Gastrocnemius medialis (tissue), 4 donors: ENCODE measurements at regions not wholly inside any gene's neighbourhood (a gene's known extent, or its start where the extent isn't known, plus 50 kb on each side); places are given as distances from the start of the nearest gene placed in this dataset.
A peak's percentile ranks its signal among the peaks of the same experiment; 100 is the strongest.

Experiments
- ATAC-seq, 2 donors: fragments of 150-250 bp; one replicate each; pipeline ENCODE4 v1.9.1; 2016
- DNase-seq, 2 donors: peaks; one replicate each; pipeline ENCODE4 v3.0.0-alpha.2; 2019
- H3K27ac ChIP-seq, 4 donors: fragments of 200-600 bp; sonication (generic); 1 replicate in 1 of 4; 2 replicates in 3 of 4; pipeline ENCODE4 v1.5.1; 2016 to 2018; ENCODE audit warnings: mild to moderate bottlenecking in 2 of 4, moderate library complexity in 1 of 4
- H3K27me3 ChIP-seq, 3 donors: fragments of 200-600 bp; sonication (generic) in 2 of 3; 1 replicate in 1 of 3; 2 replicates in 2 of 3; pipeline versions ENCODE4 v1.5.1 to v1.6.0; 2016 to 2019; ENCODE audit warnings: mild to moderate bottlenecking in 1 of 3, moderate library complexity in 1 of 3
- H3K36me3 ChIP-seq, 2 donors: fragments of 200-600 bp; sonication (generic) in 1 of 2; one replicate each; pipeline ENCODE4 v1.5.1; 2017 to 2018
- H3K4me1 ChIP-seq, 2 donors: fragments of 200-600 bp; sonication (generic) in 1 of 2; one replicate each; pipeline ENCODE4 v1.5.1; 2016 to 2017; ENCODE audit warnings: mild to moderate bottlenecking in 2 of 2
- H3K4me3 ChIP-seq, 4 donors: fragments of 200-600 bp; sonication (generic) in 3 of 4; 1 replicate in 1 of 4; 2 replicates in 3 of 4; pipeline ENCODE4 v1.5.1; 2016 to 2019; ENCODE audit warnings: mild to moderate bottlenecking in 2 of 4
- H3K9me3 ChIP-seq, 3 donors: fragments of 200-600 bp; sonication (generic) in 2 of 3; 1 replicate in 1 of 3; 2 replicates in 2 of 3; pipeline ENCODE4 v1.5.1; 2016 to 2019
- CTCF ChIP-seq, 5 experiments: fragments of 450-650 bp in 3 of 5; fragments of 200-600 bp in 2 of 5; sonication (generic) in 2 of 5; IDR thresholded peaks in 4 of 5; conservative IDR thresholded peaks in 1 of 5; 1 replicate in 4 of 5; 2 replicates in 1 of 5; pipeline ENCODE4 v1.5.1; 2016 to 2019; ENCODE audit warnings: antibody characterized with exemption in 5 of 5, mild to moderate bottlenecking in 3 of 5, moderate library complexity in 3 of 5
- POLR2A ChIP-seq, 2 donors: fragments of 450-650 bp; IDR thresholded peaks; one replicate each; pipeline ENCODE4 v1.6.1; 2017; ENCODE audit warnings: antibody characterized with exemption in 2 of 2, mild to moderate bottlenecking in 2 of 2, moderate library complexity in 2 of 2
- in situ Hi-C, 4 donors: fragments of 200-750 bp; cut with MboI; loops; one replicate each; pipeline versions ENCODE4 v1.15.0 to v1.8.0; 2017; ENCODE audit warnings: low sequenced_read_pairs in 4 of 4
- intact Hi-C: fragments of 100-400 bp; cut with DNase I; formaldehyde crosslinking; loops from one replicate; pipeline ENCODE4 v1.15.1; 2023; ENCODE audit warnings: low total_unique reads

DNA sequence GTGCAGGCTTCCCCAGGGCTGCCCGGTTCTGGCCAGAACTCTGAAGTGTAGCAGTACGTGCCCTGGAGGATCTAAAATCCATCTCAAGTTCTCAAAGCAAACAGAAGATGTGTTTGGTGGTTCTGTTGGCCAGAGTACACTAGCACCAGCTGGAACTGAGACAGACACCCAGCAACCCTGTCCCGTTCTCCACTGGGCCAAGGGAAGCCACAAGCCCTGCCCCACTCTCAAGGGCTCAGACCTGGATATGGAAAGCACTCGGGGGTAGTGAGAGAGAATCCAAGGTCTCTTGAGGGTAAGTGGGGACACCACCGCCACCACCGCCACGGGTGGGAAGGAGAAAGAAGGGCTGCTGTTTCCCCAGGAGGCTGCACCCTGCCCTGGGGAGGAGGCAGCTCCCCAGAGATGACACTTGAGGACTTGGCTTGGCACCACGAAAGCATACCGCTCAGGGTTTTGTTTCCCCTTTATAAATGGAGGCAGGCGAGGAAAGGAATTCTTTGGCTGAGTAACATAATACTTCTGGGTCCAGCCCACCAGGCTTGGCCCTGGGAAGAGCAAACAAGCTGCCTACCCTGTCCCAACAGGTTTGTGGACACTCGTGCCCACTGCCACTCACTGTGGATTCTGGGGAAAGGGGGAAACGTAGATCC is 56.1 kb upstream of the POU2AF1 start:
- Histone ChIP-seq H3K27me3 (no peaks in the 10 kb centered on the region), H3K4me3 (no peak overlapping the region), H3K9me3 (no peaks in the 10 kb centered on the region), H3K27ac (no peak overlapping the region), H3K36me3 (no peaks in the 10 kb centered on the region), H3K4me1 (peaks cover 4 to 8% of the 10 kb centered on the region in 2 donors)
- in situ Hi-C loops: no loop called here
- DNase-seq: no peak
- no peak for ATAC-seq
- intact Hi-C loops: no loop called here
- no peak for TF ChIP-seq CTCF (IDR thresholded peaks at IDR 0.05 in 4 of 5, conservative IDR thresholded peaks at IDR 0.05 in 1 of 5)
- no peak for TF ChIP-seq POLR2A (IDR thresholded peaks at IDR 0.05)

DNA sequence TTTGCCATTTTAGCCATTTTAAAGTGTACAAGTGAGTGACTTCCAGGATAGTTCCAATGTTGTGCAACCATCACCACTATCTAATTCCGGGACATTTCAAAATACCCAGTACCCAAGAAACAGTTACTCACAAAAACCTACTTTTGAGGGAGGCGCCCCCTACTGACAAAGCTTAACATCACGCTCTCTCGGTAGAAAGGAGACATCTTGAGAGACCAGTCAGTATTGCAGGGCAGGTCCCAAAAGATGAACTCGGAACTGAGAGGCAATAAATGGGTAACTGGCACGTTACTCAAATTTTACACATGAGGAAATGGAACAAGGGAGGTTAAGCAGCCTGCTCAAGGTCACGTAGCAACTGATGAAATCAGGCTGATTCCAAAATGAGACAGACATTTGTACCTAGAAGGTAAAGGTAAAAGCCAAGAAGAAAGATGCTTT is 50.0 kb upstream of the POU2AF1 start:
- Histone ChIP-seq H3K9me3 (no peaks in the 10 kb centered on the region), H3K27me3 (no peaks in the 10 kb centered on the region), H3K4me3 (no peak overlapping the region), H3K27ac (no peak overlapping the region), H3K36me3 (no peaks in the 10 kb centered on the region), H3K4me1 (no peaks in the 10 kb centered on the region)
- intact Hi-C loops: loop anchor here (10.0 kb wide), 1 partner anchor 84 kb away; no protein-coding TSS in a partner anchor
- in situ Hi-C loops: loop anchor here in 1 of 4 donors (5.0 kb wide), 1 partner anchor 147 kb away; no protein-coding TSS in a partner anchor
- ATAC-seq (peak; percentile 74 to 76), DNase-seq (peak in 1 of 2 donors; percentile 63)
- TF ChIP-seq POLR2A (IDR thresholded peaks at IDR 0.05) (no peak), CTCF (IDR thresholded peaks at IDR 0.05 in 4 of 5, conservative IDR thresholded peaks at IDR 0.05 in 1 of 5) (peak in 4 of 5 experiments; percentile 31 to 56 (median 50))
